Amniotic epithelial cell (primary cell): ENCODE measurements at regions not wholly inside any gene's neighbourhood (a gene's known extent, or its start where the extent isn't known, plus 50 kb on each side); places are given as distances from the start of the nearest gene placed in this dataset.
A peak's percentile ranks its signal among the peaks of the same experiment; 100 is the strongest.

Source experiments
- DNase-seq: peaks from one replicate; pipeline ENCODE4 v3.0.0-alpha.2; 2010; ENCODE audit warnings: low read depth

DNA sequence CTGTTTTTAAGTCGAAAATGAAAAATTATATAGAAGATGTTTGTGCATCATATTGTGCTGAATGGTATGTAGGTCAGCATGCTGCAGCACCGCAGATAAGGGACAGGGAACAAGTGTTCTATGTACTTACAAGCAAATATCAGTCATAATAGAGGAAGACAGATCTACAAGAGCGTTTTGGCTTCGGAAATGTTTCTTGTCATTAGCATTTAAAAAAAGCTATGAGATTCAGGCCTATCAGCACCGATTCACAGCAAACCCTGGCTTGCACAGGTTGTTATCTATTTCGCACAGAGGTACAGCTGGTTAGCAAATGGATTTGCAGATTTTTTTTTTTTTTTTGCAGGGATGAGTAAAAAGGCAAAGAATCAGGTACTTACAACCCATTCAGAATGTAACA is 204.2 kb upstream of the TBC1D5 start:
- no peak for DNase-seq

DNA sequence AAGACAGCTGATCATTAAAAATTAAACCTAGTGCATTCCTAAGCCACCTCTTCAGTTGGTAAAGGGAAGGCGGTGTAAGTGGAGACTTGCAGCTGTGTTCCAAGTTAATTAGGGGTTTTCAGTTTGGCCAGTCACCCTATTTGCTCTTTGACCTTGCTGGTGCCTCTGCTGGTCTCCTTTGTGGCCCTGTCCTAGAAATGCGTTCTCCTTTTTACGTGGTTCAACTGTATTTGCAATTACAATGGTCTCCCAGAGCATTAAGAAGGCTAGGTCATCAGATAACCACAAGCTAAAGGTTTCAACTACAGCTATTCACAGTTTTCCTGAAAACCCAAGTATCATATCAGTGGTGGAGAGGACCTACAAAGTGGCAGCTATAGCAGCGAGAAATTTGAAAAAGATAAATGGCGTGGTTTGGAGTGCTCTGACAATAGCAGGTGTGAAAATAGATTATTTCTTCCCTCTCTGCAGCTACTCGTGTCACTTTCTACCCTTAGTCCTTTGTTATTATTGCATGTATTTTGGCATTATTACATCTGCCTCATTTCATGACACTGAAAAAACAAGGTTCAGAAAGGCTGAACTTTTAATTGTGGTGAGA is 203.5 kb upstream of the TBC1D5 start:
- DNase-seq = no peak

DNA sequence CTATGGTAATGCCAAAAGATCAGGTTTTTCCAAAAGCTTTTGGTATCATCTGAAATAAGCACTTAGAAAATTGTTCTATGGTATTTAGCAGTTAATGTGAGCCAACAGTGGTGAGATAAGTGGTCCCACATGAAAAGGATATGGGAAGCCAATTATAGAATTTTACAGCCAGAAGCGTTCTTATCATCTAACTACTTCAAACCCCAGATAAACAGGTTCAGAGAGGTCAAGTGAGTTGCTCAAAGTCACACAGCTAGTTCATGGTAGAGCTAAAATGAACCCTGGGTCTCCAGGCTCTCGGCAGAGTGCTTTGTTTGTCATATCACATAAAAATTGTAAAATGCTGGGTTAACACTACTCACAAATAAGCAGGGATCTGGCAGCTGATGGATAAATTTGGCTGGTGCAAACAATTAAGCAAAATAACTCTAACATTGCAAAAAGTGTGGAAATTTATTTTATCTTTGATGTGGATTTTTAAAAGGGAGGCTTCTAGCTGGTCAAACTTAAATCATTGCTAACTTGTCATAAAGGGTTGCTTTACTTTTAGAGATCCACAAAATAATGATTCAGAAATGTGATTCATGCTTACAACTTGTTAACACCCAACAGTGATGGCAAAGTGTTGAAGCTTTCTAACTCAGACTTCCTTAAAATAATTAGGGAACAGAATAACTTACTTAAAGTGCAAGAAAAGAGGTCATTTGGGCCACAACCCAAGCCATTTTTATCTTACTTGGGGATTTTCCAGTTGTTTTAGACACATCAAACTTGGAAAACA is 202.8 kb upstream of the TBC1D5 start:
- no peak for DNase-seq

DNA sequence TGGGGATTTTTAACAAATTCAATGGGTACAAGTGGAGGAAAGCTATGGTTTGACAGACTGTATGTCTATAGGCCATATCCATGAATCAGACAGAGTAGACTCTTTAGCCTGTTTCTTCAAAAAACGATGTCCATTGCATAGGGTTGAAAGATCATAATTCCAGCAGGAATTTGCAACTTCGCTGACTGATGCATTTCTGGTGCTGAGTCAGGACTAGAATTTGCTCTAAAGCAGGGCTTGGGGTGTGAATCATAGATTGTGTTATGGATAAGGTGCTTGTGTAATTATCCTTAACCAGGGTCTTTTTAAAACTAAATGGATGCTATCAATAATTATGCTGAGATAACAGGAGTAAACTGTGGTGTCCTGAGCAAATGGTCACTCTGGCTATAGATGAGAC is 200.4 kb upstream of the TBC1D5 start:
- peak; percentile 1 for DNase-seq

DNA sequence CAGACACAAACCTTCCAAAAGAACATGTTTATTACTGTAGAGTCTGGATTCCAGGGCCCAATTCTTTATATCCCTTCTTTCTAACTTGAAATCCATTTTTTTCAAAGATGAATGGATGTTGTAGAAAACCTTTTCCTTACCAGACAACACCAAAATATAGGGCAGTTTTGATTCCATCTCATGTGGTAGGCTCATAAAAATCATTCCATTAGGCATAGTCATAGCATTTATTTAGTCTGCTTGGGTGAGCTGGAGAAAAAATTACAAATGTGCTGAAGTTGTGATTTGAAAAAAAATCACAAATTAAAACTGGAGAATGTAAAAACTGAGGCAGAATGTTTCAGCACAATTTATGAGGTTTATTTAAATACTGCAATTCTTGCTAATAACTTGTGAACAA is 199.3 kb upstream of the TBC1D5 start:
- DNase-seq = no peak

DNA sequence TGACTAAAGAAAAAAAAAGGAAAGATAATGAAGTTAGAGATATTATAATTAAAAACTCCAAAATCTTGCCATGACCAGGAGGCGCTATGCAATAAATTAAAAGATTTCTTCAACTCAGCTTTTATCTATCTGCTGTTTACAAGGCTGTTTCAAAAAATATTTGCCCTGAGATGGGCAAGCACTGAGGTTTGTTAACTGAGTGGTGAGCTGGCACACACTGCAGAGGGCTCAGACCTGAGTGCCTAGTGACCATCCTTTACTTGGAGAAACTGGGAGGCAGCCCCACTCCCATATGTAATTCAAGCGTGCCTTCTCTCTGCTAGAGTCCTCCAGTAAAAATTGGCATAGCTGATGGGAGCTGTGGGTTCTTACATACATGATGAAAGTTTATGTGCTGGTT is 198.7 kb upstream of the TBC1D5 start:
- no peak for DNase-seq

DNA sequence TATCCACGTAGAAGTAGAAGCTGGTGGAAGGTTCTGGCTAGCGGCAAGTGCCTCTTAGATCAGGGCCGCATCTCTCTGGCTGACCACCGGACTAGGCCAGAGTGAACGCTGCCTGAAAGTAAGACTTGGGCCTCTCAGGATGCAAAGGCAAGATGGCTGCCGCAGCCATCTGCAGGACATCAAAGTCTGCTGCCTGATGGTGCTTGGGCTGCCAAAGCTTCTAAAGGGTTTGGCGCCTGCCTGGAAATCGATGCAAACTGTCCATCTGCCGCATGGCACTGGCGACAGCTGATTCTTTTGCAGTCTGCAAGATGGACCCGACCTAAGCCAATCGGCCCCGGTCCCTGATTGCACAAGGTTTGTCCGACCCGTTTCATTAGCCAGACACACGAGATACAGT is 196.7 kb upstream of the TBC1D5 start:
- no peak for DNase-seq

DNA sequence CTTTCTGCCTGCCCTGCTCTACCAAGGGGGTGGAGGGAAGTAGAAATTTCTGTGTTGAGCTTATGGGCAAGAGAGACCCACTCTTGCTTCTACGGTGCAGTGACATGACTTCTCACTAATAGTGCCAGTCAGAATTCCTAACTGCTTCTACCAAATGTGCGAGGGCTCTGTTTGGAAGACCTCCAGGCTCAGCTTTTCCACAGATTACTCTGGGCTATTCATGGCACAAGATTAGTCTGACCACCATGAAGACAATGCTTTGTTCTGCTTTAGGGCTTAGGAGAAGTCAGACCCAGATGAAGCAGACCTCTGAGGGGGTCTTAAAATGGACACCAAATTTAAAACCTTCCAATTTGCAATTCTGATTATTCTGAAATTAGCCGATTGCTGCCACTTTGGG is 195.9 kb upstream of the TBC1D5 start:
- DNase-seq = no peak

DNA sequence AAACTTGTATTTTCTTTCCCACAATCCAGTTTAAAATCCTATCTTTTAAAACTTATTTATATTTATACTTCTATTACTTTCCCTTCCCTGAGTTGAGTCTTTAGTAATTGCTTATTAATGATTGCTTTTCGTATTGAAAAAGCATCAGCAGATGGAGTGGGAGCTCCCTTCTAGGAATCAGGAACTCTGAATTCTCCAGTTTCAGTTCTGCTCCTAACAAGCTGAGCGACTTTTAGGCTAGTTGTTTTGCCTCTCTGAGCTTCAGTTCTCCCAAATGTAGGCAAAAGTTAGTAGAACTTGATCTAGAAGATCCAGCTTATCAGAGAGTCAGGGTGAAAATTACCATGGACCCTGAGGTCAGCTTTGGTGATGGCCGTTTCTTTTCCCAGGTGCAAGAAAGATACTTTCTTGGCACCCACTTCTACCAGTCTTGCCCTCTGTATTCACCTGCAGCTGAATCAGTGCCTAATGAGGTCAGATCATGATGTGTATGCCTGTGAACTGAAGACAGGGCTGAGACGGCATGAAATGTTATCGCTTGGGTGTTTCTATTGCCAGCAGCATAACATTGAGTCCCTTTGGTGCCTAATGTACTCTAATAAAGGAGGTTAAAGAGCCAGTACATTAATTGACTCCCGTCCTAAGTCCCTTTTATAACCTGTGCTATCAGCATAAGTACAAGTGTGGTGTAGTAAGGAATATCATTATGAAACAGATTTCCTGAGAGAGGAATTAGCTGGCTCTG is 194.5 kb upstream of the TBC1D5 start:
- DNase-seq = no peak

DNA sequence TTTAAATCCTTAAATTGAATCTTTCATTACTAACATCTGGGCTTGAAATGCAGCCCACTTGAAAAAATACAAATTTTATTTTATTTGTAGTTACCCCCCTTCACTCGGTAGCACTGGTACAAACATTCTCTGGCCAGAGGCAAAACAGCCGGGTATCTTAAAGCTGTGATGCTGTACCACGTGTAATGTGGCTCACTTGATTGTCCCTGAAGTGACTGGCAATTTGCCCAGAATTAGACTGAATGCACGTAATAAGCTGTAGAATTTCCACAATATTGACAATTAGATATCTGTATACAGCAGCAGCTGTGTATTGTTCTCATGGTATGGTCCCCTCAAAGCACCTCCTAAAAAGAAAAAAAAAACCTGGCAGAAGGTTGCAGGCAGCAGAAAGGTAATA is 192.8 kb upstream of the TBC1D5 start:
- no peak for DNase-seq

DNA sequence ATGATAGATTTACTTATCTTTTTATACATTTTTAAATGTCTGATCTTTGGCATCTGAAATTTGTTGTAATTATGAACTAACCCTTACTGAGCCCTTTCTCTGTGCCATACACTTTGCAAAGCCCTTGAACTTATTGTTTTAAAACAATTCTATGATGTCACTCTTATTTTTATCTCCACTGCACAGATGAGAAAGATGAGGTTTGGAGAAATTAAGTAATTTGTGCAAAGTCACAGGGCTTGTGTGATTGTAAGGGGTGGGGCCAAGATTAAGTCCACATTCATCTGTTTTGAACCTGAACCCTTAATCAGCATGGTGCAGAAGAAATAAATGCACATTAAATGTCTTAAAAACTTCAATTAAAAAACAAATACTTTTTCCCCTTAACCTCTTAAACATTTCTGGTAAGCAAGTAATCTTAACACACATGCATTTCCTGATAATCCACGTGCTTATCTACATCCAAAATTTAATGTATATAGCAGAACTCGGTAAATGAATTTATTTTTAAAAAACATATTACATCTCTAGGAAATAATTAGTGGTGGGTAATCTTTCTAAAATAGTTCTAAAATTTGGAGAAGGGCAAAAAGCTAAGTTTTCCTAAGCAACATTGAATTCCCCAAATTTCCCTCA is 189.8 kb upstream of the TBC1D5 start:
- DNase-seq = no peak

DNA sequence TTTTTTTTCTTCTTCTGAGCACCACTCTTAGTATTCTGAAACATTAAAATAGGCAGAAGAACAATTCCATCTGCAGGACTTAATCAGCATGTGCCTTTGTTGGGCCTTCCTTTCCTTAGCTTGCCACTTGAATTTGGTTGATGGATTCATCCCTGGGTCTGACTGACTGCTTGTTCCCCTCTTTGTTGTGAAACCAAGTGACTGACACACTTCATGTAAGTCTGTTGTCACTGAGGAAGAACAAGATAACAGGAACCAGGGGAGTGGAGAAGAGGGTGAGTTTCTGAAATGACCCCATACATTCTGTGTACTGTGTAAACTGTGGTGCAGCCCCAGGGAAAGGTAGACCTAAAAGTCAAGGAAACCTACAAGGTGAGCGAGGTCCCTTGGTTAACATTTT is 188.7 kb upstream of the TBC1D5 start:
- DNase-seq = no peak

DNA sequence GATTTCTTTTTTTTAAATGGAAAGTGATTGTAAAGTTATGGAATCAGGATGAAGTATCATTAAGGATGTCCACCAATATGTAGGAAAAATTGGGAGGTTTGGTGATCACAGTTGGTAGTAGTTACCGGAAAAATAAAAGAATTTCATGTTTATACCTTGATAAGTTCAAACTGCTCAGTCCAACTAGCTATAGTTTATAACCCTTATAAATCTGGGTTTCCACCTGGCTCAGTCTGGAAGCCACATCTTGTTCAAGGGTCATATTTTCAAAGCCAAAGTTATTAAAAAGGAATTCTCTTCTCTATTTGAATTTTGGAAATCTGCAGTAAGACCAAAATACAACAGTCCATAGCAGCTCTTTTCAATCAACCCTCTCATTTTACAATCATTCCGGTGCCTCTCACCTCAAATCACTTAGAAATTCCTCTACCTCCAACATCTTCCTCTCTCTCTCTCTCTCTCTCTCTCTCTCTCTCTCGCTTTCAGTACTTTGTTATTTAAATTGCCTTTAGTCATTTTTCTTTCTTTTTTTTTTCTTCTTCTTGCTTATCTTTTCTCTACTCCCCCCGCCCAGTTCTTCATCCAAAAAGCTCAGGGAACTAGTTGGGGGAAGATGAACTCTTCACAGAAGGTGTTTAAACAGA is 186.2 kb upstream of the TBC1D5 start:
- DNase-seq = no peak

DNA sequence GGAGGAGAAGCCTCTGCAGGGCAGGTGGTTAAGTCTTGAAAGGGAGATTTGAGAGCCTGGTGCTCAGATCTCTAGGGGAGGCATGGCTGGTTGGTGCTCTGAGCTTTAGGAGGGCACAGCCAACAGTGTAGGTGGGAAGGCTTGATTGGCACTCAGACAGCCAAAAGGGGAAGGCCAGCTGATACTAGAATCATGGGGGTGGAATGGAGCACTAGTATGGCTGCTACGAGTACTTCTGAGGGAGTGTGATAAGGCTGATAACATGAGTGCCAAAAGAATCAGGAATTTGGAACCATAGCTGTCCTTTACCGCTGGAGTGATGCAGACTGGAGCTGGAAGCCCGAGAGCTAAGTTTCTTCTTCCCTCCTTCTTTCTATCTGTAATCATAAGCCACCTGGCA is 184.6 kb upstream of the TBC1D5 start:
- DNase-seq = no peak

DNA sequence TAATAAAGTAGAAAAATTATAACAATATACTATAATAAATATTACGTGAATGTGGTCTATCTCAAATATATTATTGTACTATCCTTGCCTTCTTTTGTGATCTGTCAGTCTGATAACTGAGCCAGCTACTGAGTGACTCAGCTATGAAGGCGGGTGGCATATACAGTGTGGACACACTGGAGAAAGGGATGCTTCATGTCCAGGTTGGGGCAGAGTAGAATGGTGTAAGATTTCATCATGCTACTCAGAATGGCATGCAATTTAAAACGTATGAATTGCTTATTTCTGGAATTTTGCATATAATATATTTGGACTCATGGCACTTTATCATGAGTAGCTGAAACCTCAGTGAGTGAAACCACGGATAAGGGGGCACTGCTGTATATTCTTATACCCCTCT is 172.9 kb upstream of the TBC1D5 start:
- no peak for DNase-seq

DNA sequence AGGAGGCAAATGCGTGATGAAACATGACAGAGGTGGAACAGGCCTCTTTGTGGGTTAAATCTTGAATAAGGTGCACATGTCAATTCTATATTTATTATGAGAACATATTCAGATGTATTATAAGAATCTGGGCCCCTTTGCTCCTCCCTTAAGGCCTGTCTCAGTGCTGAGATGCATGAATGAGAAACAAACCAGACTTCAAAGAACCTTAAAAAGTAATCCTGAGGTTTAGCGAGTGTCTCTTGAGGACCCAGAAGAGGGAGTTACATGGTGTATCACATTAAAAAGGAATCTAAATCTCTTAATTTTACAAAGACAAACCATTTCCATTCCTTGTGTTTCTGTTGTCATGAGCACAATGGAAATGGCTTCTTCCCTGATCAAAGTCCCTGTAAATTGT is 170.9 kb upstream of the TBC1D5 start:
- no peak for DNase-seq

DNA sequence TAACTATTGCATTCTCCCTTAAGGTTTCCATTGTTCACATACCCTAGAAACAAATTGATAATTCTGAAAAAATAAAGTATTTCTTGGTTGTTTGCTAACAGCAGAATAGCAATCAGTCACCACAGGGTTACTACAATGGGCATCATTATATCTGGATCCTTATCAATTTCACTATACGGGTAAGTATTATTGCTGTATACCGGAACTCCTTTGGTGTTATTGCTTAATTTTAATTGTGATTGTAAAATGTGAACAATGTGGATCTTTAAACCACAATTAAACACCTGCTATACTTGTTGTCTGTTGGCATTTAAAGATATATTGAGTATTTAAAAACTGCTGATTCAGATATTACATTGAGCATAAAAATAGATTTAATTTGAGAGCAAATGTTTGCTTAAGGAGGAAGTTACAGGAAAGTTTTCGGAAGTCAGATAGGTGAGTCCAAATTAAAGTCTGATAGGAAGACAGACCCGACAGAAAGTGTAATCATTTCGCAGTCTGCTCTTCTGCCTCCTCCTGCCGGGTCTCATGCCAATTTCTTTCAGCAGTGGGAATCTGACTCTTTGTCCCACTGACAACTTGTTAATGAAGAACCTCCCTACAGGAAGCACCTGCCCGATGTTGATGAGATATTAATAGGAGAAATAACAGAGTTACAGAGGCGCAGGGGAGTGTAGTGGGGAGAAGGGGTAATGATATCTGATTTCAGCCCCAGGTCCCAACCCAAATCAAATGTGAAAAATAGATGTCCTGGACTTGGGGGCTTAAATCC is 169.7 kb upstream of the TBC1D5 start:
- no peak for DNase-seq

DNA sequence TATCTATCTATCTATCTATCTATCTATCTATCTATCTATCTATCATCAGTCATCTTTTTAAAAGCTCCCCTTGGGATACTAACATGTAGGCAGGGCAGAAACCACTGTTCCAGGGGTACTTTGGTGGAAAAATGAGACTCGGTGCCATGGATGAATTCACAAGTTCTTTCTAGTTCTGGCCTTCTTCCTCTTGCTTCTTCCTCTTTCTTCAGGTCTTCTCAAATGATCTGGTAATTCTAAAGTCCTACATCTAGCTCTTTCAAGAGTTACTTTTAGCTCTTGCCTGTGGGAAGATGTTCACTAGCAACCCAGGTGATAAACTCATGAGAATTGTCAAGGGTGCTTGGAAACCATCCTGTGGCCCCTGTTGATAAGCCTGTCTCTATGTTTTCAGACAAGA is 168.5 kb upstream of the TBC1D5 start:
- DNase-seq = no peak

DNA sequence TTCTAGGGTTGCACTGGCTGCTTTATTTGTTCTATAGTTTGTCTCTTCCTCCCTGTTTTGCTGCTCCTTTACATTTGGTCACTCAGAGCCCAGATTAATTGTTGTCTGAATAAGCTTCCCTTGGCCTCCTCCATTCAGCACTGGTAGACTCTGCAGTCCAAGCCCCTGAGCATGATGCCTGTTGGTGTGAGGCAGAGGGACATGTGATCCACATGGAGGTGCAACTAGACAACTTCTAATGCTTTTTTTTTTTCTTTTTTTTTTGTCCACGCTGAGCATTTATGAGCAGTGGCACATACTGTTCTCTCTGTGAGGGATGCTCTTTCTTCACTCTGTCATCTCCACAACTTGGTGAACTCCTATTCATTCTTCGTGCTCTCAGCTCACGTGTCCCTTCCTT is 167.3 kb upstream of the TBC1D5 start:
- no peak for DNase-seq

DNA sequence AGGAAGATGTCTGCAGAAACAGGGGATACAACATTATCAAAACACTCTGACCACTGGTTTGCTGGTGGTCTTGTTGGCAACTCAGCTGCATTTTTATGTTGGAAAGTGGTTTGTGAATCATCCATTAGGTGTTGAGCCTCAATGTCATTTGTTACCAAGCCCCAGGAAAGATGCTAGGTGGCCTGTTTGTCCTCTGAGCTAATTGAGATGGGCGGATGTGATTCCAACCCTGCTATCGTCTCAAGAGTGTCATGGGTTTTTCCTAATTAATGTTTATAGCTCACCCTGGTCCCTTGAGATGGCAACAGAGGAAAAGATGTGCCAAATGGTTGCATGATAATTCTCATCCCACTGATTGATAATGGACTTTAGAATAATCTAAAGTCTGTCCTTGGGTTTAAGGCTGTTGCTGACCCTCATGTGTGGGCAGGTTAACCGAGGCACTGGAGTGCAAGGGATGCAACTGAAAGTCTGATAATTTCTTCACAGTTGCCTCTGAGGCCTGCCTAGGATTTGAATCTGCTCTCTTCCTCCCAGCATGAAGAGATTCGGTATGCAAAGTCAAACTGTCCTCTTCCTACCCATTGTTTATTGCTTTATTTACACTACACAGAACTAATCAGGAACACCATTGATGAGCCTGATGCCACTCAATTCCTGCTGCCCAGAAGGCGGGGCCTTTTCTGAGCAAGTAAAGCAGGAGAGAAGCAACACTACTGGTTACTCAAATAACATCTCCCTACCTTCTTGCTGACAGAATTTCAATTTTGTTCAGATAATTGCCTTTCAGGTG is 166.2 kb upstream of the TBC1D5 start:
- no peak for DNase-seq

DNA sequence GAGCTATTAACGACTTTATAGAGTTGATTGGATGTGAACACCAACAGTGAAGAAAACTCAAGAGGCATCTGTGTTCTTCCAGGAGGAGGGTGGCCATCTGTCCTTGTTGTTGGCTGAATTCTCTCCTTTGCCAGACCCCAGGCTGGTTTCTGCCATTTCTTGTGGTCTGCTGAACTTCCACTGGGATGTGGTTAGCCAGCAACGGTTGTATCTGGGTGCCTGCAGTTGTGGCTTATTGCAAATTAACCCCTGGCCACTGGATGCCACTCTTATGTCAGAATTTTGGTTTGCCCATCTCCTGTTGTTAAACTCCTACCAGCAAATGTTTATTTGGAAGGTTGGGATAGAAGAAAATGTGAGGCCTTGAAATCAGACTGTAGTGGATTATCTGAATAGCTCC is 163.6 kb upstream of the TBC1D5 start:
- DNase-seq = no peak
